Effector memory CD8-positive, alpha-beta T cell (primary cell): ENCODE measurements at regions not wholly inside any gene's neighbourhood (a gene's known extent, or its start where the extent isn't known, plus 50 kb on each side); places are given as distances from the start of the nearest gene placed in this dataset.

Source experiments
- ATAC-seq: fragments of 150-1000 bp; cut with Tn5 transposase; replicated peaks from 2 replicates; pipeline ENCODE4 v1.10.0; 2021; ENCODE audit warnings: mild to moderate bottlenecking, moderate library complexity
- DNase-seq, 3 experiments: peaks; one replicate each; pipeline ENCODE4 v3.0.0; 2021
- H3K27ac Mint-ChIP-seq, 2 donors: one replicate each; pipeline ENCODE4 v1.8.0; 2022; ENCODE audit warnings: mild to moderate bottlenecking in 2 of 2, mixed read lengths in 2 of 2, moderate library complexity in 2 of 2
- H3K27me3 Mint-ChIP-seq, 2 donors: one replicate each; pipeline ENCODE4 v1.8.0; 2022; ENCODE audit warnings: mixed read lengths in 2 of 2
- H3K36me3 Mint-ChIP-seq: one replicate; pipeline ENCODE4 v1.8.0; 2022; ENCODE audit warnings: mild to moderate bottlenecking, moderate library complexity, mixed read lengths; ENCODE audit not compliant: insufficient read depth
- H3K4me1 Mint-ChIP-seq, 2 donors: one replicate each; pipeline ENCODE4 v1.8.0; 2022; ENCODE audit warnings: low read depth in 2 of 2, mixed read lengths in 2 of 2
- H3K4me3 Mint-ChIP-seq, 2 donors: one replicate each; pipeline ENCODE4 v1.8.0; 2022; ENCODE audit warnings: mild to moderate bottlenecking in 2 of 2, mixed read lengths in 2 of 2, moderate library complexity in 2 of 2
- H3K9me3 Mint-ChIP-seq, 2 donors: one replicate each; pipeline ENCODE4 v1.8.0; 2022; ENCODE audit warnings: mixed read lengths in 2 of 2

- ATAC-seq (no peak), DNase-seq (no peak)
- no peaks in the 10 kb centered on the region for H3K36me3 Mint-ChIP-seq
- H3K27ac Mint-ChIP-seq: no peak overlapping the region
- H3K9me3 Mint-ChIP-seq: no peaks in the 10 kb centered on the region
- H3K4me1 Mint-ChIP-seq: no peaks in the 10 kb centered on the region
- no peaks in the 10 kb centered on the region for H3K27me3 Mint-ChIP-seq
- no peak overlapping the region for H3K4me3 Mint-ChIP-seq
These were observed 866.1 kb downstream of the C12orf50 start for GRCh38 chr12:87163122-87163521.

GRCh38 chr12:87160848-87161601 is 868.2 kb downstream of the C12orf50 start:
- DNase-seq: no peak
- Mint-ChIP-seq H3K4me3 (no peak overlapping the region), H3K27me3 (no peaks in the 10 kb centered on the region), H3K4me1 (no peaks in the 10 kb centered on the region), H3K36me3 (no peaks in the 10 kb centered on the region), H3K9me3 (no peaks in the 10 kb centered on the region), H3K27ac (no peak overlapping the region)
- ATAC-seq: no peak

GRCh38 chr12:87157791-87158190 is 871.4 kb downstream of the C12orf50 start:
- no peak overlapping the region for H3K4me3 Mint-ChIP-seq
- no peak for ATAC-seq
- no peaks in the 10 kb centered on the region for H3K9me3 Mint-ChIP-seq
- no peaks in the 10 kb centered on the region for H3K27me3 Mint-ChIP-seq
- no peaks in the 10 kb centered on the region for H3K36me3 Mint-ChIP-seq
- DNase-seq: no peak
- no peaks in the 10 kb centered on the region for H3K4me1 Mint-ChIP-seq
- H3K27ac Mint-ChIP-seq: no peak overlapping the region

- Mint-ChIP-seq H3K4me3 (no peak overlapping the region), H3K9me3 (peaks cover 3 to 16% of the 10 kb centered on the region in 2 donors), H3K27me3 (no peaks in the 10 kb centered on the region), H3K4me1 (no peaks in the 10 kb centered on the region), H3K36me3 (no peaks in the 10 kb centered on the region), H3K27ac (no peak overlapping the region)
- DNase-seq (no peak), ATAC-seq (no peak)
These were observed 873.6 kb downstream of the C12orf50 start for GRCh38 chr12:87155621-87156020.

- H3K27ac Mint-ChIP-seq: no peak overlapping the region
- no peak for ATAC-seq
- H3K4me3 Mint-ChIP-seq: no peak overlapping the region
- no peak for DNase-seq
- H3K36me3 Mint-ChIP-seq: no peaks in the 10 kb centered on the region
- peaks cover 6 to 30% of the 10 kb centered on the region in 2 donors for H3K9me3 Mint-ChIP-seq
- H3K4me1 Mint-ChIP-seq: no peaks in the 10 kb centered on the region
- H3K27me3 Mint-ChIP-seq: no peaks in the 10 kb centered on the region
These were observed 876.2 kb downstream of the C12orf50 start for GRCh38 chr12:87152841-87153528.

- no peaks in the 10 kb centered on the region for H3K36me3 Mint-ChIP-seq
- H3K4me3 Mint-ChIP-seq: no peak overlapping the region
- H3K9me3 Mint-ChIP-seq: peaks cover 6 to 31% of the 10 kb centered on the region in 2 donors
- no peak overlapping the region for H3K27ac Mint-ChIP-seq
- ATAC-seq (no peak), DNase-seq (no peak)
- H3K27me3 Mint-ChIP-seq: no peaks in the 10 kb centered on the region
- no peaks in the 10 kb centered on the region for H3K4me1 Mint-ChIP-seq
These were observed 877.1 kb downstream of the C12orf50 start for GRCh38 chr12:87152075-87152474.

- H3K9me3 Mint-ChIP-seq: peaks cover 8 to 40% of the 10 kb centered on the region in 2 donors
- no peaks in the 10 kb centered on the region for H3K36me3 Mint-ChIP-seq
- no peak for ATAC-seq
- H3K4me1 Mint-ChIP-seq: no peaks in the 10 kb centered on the region
- no peak overlapping the region for H3K4me3 Mint-ChIP-seq
- H3K27me3 Mint-ChIP-seq: no peaks in the 10 kb centered on the region
- DNase-seq: no peak
- H3K27ac Mint-ChIP-seq: no peak overlapping the region
These were observed 878.1 kb downstream of the C12orf50 start for GRCh38 chr12:87150969-87151662.

GRCh38 chr12:87142342-87142741 is 886.2 kb upstream of the MGAT4C start:
- DNase-seq (no peak), ATAC-seq (no peak)
- Mint-ChIP-seq H3K27me3 (no peaks in the 10 kb centered on the region), H3K27ac (no peak overlapping the region), H3K36me3 (no peaks in the 10 kb centered on the region), H3K9me3 (peaks cover 8 to 17% of the 10 kb centered on the region in 2 donors), H3K4me3 (no peak overlapping the region), H3K4me1 (no peaks in the 10 kb centered on the region)

GRCh38 chr12:87141091-87141490 is 884.9 kb upstream of the MGAT4C start:
- Mint-ChIP-seq H3K4me1 (no peaks in the 10 kb centered on the region), H3K4me3 (no peak overlapping the region), H3K36me3 (no peaks in the 10 kb centered on the region), H3K27me3 (no peaks in the 10 kb centered on the region), H3K9me3 (peaks cover 6 to 9% of the 10 kb centered on the region in 2 donors), H3K27ac (no peak overlapping the region)
- ATAC-seq: no peak
- no peak for DNase-seq

- no peaks in the 10 kb centered on the region for H3K4me1 Mint-ChIP-seq
- no peak overlapping the region for H3K27ac Mint-ChIP-seq
- ATAC-seq (no peak), DNase-seq (no peak)
- no peak overlapping the region for H3K4me3 Mint-ChIP-seq
- no peaks in the 10 kb centered on the region for H3K27me3 Mint-ChIP-seq
- peaks cover 0 to 9% of the 10 kb centered on the region in 2 donors for H3K9me3 Mint-ChIP-seq
- H3K36me3 Mint-ChIP-seq: no peaks in the 10 kb centered on the region
These were observed 884.1 kb upstream of the MGAT4C start for GRCh38 chr12:87140262-87140661.

GRCh38 chr12:87137220-87137619 is 881.0 kb upstream of the MGAT4C start:
- H3K4me3 Mint-ChIP-seq: no peak overlapping the region
- no peaks in the 10 kb centered on the region for H3K4me1 Mint-ChIP-seq
- no peaks in the 10 kb centered on the region for H3K27me3 Mint-ChIP-seq
- no peak for DNase-seq
- H3K9me3 Mint-ChIP-seq: peaks cover 6 to 11% of the 10 kb centered on the region in 2 donors
- no peaks in the 10 kb centered on the region for H3K36me3 Mint-ChIP-seq
- ATAC-seq: no peak
- H3K27ac Mint-ChIP-seq: no peak overlapping the region

GRCh38 chr12:87136330-87136976 is 880.3 kb upstream of the MGAT4C start:
- Mint-ChIP-seq H3K27me3 (no peaks in the 10 kb centered on the region), H3K36me3 (no peaks in the 10 kb centered on the region), H3K27ac (no peak overlapping the region), H3K4me1 (no peaks in the 10 kb centered on the region), H3K9me3 (peaks cover 6 to 11% of the 10 kb centered on the region in 2 donors), H3K4me3 (no peak overlapping the region)
- DNase-seq: no peak
- ATAC-seq: no peak

GRCh38 chr12:87127272-87127671 is 871.1 kb upstream of the MGAT4C start:
- Mint-ChIP-seq H3K4me3 (no peak overlapping the region), H3K9me3 (peaks cover 2 to 20% of the 10 kb centered on the region in 2 donors), H3K27me3 (no peaks in the 10 kb centered on the region), H3K36me3 (no peaks in the 10 kb centered on the region), H3K27ac (no peak overlapping the region), H3K4me1 (no peaks in the 10 kb centered on the region)
- ATAC-seq (no peak), DNase-seq (no peak)
